ENCODE measurements at regions not wholly inside any gene's neighbourhood (a gene's known extent, or its start where the extent isn't known, plus 50 kb on each side); places are given as distances from the start of the nearest gene placed in this dataset.

DNA sequence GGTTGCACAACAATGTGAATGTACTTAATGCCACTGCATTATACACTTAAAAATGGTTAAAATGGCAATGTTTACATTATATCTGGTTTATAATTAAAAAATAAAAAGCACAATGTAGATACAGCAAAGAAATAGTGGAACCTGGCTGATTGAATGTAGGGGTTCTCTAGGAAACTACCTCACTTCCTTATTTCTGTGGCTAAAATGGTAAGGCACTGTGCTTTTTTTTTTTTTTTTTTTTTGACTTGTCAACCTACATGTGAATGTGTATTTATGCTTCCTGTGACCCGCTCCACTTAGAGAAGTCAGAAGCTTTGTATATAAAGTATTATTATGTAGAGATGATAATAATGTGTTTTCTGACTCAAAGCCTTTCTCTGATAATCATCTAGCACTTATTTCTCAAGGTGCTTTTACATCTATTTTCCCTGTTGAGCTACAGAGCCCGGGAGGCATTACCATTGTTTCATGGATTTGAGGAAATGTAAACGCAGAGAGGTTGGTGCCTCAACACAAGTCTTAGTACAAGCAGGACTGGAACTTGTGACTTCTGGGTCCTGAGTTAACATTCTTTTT lies 55.0 kb downstream of the SOX4 start:
- DNase-seq: no peak

DNA sequence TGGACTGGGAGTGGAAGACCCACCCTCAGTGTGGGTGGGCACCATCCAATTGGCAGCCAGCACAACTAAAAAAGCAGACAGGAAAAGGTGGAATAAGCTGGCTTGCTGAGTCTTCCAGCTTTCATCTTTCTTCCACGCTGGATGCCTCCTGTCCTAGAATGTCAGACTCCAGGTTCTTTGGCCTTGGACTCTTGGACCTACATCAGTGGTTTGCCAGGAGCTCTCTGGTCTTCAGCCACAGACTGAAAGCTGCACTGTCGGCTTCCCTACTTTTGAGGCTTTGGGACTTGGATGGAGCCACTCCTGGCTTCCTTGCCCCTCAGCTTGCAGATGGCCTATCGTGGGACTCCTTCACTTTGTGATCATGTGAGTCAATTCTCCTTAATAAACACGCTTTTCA lies 59.8 kb downstream of the SOX4 start:
- DNase-seq: no peak

GRCh38 chr6:21653905-21654304 lies 60.4 kb downstream of the SOX4 start:
- DNase-seq: no peak

- no peak for DNase-seq
Measured at GRCh38 chr6:21654361-21654760, 60.8 kb downstream of the SOX4 start.

GRCh38 chr6:21663966-21664313 lies 70.4 kb downstream of the SOX4 start:
- DNase-seq: no peak

- DNase-seq: no peak
Measured at GRCh38 chr6:21664314-21665109, 71.0 kb downstream of the SOX4 start.

DNA sequence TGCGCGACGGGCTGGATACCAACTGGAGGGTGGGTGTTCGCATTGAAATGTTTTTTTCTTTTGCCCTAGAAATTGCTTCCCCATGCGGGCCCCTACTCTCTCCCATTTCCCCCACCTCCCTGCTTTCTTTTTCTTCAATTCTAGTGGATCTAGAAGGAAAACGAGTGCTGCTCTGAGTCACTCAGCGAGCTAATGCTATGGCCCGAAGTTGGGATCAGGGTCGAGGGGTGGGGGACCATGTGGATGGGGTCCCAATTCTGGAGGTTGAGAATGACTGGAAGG lies 71.5 kb downstream of the SOX4 start:
- no peak for DNase-seq

- no peak for DNase-seq
Measured at GRCh38 chr6:21665392-21666200, 72.0 kb downstream of the SOX4 start.

GRCh38 chr6:21666201-21666691 lies 72.7 kb downstream of the SOX4 start:
- DNase-seq: no peak

DNA sequence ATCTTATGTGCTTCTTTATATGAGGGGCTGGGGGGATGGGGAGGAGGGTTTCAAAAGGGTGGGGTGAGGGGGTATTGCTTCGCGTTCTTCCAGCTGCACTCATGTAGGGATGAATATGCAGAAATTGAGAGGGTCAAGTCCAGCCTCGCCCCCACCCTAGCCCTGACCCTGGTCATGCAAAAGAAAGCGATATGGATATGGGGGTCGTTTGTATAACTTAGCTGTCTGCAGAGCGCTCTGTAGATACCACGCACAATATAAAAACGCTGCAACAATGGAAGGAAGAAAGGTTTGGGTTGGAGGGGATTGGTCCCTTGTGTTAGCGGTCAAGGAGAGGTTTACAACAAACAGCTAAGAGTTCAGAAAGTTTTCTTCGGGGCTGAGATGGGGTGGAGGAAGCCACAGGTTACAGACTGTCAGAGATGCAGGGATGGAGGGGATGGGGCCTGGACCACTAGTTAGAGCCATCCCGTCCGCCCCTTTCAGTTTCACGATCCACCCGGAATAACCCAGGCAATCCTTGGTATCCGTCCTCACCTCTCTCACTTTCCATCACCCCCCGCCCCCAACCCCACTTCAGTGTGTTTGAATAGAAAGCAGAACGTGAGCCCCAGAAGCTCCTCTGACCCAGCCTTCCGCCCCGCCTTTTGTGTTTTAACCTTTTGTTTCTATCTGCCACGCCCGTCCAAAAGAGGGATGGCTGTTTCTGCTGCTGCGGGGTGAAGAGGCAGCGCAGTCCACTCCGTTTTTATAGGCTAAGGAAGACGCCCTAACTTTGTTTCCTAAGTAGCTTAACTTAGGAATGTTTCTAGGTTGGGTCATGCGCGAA lies 73.5 kb downstream of the SOX4 start:
- DNase-seq: no peak

GRCh38 chr6:21668795-21669194 lies 75.2 kb downstream of the SOX4 start:
- DNase-seq: no peak

DNA sequence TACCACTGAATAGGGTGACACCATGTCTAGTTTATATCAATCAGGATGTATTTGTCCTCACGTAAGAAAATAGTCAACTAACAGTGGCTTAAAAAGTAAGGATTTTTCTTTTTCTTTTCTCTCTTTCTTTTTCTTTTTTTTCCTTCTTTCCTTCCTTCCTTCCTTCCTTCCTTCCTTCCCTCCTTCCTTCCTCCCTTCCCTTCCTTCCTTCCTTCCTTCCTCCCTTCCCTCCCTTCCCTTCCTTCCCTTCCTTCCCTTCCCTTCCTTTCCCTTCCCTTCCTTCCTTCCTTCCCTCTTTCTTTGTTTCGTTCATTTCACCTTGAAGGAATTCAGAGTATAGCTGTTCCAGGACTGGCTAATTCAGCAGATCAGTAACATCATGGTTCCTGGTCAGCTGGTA lies 83.2 kb downstream of the SOX4 start:
- no peak for DNase-seq

GRCh38 chr6:21678990-21679389 lies 85.4 kb downstream of the SOX4 start:
- DNase-seq: no peak

GRCh38 chr6:21679761-21680265 lies 86.3 kb downstream of the SOX4 start:
- DNase-seq: no peak

DNA sequence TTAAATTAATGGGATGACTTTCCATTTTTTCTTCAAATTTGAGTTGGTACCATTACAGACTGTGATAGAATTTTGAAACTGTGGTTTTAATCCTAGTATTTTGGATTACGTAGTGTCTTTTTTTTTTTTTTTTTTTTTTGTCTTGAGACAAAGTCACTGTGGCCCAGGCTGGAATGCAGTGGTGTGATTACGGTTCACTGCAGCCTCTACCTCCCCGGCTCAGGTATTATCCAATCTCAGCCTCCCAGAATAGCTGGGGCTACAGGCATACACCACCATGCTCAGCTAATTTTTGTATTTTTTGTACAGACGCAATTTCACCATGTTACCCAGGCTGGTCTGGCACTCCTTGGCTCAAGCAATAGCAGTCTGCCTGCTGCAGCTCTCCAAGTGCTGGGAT lies 87.1 kb downstream of the SOX4 start:
- DNase-seq: no peak

GRCh38 chr6:21690489-21690888 lies 96.9 kb downstream of the SOX4 start:
- no peak for DNase-seq

GRCh38 chr6:21691685-21692346 lies 98.3 kb downstream of the SOX4 start:
- no peak for DNase-seq

GRCh38 chr6:21692721-21693120 lies 99.2 kb downstream of the SOX4 start:
- DNase-seq: no peak

- no peak for DNase-seq
Measured at GRCh38 chr6:21694168-21694567, 100.6 kb downstream of the SOX4 start.

- no peak for DNase-seq
Measured at GRCh38 chr6:21707524-21708319, 114.2 kb downstream of the SOX4 start.

DNA sequence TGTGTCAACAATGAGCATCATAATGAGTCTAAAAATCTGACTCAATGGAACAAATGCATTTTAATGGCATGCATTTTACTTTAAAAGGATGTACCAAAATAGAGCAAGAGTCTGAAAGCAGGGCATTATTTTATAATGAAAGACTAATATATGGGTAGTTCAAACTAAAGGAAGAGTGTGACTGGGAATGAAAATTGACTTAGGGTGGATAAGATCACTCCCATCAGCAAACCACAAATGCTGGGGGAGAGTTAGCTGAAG lies 114.7 kb downstream of the SOX4 start:
- no peak for DNase-seq

GRCh38 chr6:21710216-21710615 lies 116.7 kb downstream of the SOX4 start:
- no peak for DNase-seq

Measured in NCI-H1930 (cell line).